NOMO-1 treated with DMSO at 0.1 percent for 48 hours (cell line): ENCODE measurements at regions not wholly inside any gene's neighbourhood (a gene's known extent, or its start where the extent isn't known, plus 50 kb on each side); places are given as distances from the start of the nearest gene placed in this dataset.

Source experiments
- DNase-seq: peaks from one replicate; lab custom pipeline; 2025; ENCODE audit not compliant: unreplicated experiment; lab: John Stamatoyannopoulos, UW

DNA sequence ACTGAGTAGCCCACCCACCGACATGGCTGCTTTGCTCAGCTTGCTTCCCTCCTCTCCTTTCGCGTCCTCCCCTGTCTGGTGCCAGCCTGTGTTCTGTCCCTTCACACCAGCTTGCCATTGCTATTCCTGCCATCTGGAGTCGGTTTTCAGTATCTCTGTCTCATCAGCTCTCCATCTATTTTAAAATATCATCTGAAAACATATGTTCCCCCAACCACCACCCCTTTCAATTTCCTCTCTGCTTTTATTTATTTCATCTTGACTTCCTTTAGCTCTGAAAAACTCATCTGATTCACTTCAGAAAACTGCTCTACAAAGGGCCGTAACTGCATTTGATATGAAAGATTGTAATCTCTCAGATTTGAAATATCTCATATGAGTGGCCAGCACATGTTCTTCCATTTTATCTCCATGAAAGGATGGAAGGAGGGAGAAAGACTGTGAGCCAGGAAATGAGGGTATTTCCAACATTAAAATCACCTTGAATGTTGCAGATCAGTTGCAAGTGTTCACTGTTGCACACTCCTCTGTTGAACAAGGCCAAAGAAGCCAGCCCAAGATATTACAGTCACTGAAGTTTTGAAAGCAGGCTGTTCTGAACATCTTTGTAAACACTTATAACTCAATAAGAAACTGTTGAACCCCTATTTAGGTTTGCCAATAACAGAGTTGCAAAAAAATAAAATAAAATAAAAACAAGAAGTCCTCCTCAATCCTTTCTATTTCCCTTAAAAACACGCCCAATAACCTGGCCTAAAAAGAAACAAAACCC, 202.4 kb upstream of the NEBL start:
- DNase-seq: no peak

DNA sequence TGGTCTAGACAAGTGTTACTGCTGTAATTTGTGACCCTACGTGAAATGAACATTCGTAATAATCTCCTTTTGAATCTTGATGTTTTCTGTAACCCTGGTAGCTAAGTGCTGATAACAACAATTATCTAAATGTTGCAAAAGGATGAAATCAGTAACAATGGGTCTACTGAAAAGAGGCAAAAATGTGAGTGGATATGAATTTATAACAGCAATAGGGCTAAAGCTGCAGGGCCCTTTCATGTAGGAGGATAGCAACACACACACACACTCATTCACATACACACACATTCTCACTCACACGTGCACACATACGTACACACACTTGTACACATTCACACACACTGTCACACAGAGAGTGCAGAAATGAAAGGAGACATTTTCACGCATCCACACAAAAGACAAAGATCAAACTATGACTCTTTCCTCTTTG, 200.8 kb upstream of the NEBL start:
- DNase-seq: no peak

DNA sequence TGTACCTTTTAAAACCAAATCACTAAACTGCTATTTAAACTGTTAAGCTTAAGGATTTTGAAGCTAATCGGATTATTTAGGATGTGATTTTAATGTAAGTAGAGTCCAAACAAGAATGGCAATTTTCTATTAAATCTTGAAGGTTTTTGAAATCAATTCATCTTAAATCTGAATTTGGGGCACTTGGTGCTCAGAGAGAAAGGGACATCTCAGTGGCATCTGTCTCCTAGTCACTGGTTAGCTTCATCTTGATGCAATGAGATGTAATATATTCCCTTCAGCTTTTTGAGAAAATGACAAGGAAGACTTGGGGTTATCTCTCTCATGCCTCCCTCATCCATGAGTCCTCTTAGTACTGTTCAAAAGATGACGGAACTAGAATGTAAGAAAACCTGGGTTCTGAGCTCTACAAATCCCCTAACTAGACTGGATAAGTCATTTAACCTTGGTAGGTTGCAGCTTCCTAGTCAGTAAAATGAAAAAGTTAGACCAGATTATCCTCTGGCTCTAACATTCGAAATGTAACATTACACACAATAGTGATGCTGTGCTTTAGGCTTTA, 198.5 kb upstream of the NEBL start:
- DNase-seq: no peak

DNA sequence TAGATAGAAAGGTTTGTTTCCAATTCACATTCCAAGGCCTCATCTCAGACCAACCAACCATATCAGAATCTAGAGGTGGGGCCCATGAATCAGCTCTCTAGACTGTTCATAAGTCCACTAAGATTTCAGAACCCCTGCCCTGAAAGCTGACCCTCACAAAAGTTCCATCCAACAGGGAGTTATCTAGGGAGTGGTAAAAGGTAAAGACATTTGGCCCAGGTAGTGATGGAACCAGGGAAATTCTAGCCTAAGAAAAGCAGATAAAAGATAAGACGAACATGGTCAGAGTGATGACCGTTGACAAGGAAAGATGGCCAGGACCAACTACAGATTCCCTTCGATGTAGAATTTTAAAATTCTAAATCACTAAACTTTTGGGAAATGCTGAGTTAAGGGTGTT, 198.0 kb upstream of the NEBL start:
- no peak for DNase-seq

DNA sequence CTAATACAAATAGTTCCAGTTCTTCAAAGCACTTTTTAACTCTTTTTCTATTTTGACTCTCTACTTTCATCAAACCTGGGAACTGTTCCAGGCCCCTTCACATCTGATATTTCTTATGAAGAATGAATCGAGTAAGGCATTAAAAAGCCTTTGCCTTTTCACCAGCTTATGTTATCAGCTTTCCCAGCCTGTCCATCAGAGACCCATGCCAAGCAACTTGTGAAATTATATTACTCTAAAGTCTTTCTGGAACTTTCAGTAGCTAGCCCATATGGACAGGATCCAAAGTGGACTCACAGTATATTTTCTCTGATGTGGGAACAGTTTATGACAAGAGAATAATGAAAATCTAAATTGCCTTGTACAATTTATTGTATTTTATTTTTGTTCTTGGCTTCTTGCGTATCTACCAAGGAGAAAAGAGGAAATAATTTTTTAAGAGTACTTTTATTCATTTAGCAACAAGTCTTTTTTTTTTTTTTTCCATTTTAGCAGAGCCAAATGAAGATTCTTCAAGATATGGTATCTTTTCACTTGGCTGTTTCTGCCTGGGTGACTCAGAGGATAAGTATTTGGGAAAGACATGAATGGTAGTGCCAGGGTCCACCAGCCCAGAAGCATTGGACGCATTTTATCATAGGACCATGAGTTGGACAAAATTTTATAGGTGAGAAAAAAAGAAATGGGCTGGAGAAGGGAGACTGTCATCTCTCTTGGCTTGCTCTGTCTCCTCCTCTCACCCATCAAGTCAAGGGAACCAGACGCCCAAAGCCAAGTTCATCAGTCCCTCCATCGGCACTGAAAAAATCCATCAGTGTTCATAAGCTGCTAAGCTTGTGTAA, 195.8 kb upstream of the NEBL start:
- no peak for DNase-seq

DNA sequence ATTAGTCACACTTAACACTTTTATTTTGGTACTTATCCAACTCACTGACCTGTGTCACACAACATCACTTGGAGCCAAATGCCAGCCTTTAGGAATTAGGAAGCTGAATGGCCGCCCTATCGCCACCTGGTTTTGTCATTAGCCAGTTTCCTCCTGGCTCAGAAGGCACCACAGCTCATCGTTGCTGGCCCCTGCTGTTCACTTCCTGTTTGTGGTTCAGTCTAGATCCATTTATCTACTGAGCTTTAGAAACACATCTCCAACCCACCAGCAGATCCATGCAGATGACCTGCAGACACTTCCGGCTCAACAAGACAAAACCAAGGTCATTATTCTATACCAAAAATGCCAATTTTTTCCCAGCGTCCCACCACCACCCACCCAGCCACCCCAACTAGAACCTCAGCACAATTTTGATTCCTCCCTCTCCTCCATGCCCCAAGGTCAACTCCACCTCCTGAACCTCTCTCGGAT, 193.5 kb upstream of the NEBL start:
- peak; percentile 35 for DNase-seq

DNA sequence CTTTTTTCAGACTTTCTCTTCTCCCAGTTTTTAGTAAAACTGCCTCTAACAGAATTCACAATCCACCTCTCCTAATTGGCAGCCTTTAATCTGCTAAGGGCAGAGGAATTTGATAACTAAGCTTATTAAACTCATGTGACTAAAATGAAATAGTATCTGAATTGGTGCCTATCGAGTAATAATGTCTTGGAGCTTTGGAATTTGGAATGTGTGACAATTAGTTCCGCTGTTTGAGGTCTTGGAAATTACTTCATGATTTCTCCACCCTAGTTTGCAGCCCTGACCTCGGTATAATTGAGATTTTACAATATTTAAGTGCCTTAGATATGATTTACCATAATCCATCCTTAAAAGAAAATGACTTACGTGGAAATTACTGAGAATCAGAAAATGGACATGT, 190.4 kb upstream of the NEBL start:
- no peak for DNase-seq

DNA sequence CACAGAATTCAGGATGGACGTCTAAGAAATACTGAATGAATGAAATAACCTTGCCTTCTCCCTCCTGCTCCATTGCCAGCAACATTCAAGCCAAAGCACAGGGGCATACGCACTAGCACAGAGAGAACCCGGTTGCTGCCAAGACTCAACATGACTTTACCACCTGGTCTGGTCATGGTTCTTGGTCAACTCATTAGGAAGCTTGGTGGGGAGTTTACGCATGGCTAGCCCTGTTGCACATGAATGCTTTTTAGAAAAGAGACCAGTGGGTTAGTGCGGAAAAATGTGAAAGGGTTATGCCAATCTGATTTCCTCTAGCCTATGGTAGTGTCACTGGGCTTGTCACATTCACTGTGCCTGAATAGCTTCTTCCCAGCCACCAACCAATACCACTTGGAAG, 187.6 kb upstream of the NEBL start:
- DNase-seq: no peak

DNA sequence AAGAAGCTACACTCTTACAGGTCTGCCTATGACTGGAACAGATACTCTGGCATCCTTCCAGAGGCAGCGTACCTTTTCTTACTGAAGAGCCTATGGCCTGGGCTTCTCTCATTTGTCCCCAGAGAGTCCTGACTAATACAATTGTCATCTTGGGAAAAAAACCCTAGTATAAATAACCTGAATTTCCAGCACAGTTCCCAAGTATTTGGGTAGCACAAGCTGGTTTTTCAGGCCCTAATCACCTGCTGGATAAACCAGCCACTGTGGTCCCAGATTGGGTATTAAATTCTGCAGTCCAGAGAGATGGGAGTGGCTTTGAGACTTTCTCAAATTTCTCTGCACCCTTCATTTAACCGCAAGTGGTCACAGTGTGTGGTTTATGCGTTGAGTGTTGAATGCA, 186.8 kb upstream of the NEBL start:
- DNase-seq: no peak

DNA sequence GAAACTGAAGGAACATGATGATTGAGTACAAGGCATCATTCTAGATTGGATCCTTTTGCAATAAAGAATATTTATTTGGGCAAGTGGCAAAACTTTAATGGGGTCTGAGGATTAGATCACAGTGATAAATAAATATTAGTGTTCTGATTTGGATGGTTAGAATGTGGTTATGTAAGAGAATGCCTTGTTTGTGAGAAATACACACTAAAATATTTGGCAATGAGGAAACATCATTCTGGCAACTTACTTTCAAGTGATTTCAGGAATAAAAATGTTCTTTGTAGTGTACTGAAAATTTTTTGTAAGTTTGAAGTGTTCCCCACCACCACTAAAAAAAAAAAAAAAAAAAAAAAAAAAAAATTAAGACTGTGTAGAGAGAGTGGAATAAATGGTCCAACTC, 185.1 kb upstream of the NEBL start:
- no peak for DNase-seq

DNA sequence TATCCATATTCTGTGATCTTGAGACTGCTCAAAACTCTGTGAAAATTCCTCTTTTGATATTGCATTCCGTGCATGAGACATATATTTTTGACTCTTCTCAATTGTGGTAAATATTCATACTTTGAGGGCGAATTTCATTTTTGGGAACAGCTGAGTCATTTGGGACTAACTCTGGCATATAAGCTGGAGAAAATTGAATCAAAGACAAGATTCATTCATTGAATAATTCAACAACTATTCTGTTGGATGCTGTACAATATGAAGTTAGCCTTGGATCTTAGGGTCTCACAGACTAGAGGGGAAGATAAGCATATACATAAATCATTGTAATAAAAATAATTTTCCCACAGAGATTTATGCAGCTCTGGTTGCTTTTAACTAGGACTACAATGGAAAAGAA, 183.2 kb upstream of the NEBL start:
- no peak for DNase-seq

DNA sequence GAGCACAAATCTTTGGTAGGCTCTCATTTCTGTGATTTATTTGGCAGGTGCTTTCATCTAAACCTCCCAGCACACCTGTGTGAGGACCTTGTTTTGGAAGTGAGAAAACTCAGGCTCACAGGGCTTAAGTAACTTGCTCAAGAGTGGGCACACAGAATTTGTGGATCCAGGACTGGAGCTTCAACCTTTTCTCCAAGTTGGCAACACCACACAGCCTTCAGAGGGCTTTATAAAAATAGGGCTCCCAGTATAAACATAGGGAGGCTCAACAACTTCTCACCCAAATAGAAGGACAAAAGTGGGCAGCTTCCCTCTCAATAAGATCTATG, 182.2 kb upstream of the NEBL start:
- no peak for DNase-seq

DNA sequence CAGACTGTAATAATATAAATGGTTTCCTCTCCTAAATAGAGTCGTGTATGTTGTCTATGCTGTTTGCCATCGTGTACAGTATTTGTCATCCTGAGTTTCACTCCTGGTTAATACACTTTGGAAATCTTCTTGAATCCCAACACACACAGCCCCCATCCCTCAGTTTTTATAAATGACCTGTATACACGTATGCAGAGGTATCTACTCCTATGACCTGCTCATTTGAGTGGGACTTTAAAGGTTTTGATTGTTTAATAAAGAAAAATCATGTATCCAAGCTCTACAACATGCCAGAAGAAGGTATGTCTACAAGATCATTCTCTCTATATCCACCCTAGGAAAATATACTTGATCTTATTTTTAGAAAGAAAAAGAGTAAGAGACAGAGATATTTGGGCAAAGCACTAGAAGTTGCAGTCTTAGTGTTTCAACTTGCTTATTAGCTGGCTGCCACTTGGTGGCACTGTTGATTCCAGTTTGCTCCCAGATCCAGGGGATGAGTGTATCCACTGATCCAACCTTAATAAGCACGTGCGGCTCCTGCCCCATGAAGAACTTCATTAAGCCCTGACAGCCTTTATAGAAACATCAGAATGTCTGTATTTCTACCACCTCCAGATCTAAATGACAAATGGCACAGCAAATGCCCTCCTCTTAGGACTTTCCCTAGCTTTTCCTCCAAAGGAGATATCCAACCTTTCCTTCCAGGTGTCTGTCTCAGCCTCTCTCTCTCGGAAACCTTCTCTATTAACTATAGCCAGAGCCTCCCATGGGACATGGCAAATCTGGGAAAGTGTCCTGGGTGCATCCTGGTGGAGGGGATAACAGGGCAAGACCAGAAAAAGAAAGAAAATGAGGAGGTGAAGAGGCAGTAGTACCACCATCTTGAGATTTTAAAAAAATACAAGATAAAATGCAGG, 181.6 kb upstream of the NEBL start:
- DNase-seq: peak; percentile 60

DNA sequence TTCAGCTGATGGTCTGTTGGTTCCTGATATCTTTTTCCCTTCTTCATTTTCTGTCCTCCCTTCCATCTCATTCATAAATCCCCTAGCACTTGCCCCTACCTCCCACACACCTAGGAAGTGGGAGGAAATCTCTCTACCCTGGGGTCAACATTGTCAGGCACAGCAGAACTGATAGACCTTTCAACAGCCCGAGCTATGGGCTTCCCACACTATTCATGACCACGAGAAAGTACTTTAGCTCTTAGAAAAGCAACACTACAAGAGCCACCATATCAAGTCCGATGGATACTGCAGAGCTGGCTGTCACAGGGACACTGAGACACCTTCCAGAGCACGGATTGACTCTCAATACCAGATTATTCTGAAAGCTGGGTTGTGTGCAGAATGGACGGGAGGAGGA, 180.6 kb upstream of the NEBL start:
- DNase-seq: no peak

DNA sequence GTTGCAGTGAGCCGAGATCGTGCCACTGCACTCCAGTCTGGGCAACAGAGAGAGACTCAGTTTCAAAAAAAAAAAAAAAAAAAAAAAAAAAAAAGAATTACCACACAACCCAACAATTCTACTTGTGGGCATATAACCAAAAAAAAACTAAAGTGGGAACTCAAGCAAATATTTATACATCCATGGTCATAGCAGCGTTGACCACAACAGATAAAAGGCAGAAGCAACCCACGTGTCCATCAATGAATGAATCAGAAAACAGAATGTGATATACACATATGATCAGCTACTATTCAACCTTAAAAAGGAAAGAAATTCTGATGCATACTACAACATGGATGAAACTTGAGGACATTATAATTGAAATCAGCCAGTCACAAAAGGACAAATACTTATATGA, 179.3 kb upstream of the NEBL start:
- no peak for DNase-seq

DNA sequence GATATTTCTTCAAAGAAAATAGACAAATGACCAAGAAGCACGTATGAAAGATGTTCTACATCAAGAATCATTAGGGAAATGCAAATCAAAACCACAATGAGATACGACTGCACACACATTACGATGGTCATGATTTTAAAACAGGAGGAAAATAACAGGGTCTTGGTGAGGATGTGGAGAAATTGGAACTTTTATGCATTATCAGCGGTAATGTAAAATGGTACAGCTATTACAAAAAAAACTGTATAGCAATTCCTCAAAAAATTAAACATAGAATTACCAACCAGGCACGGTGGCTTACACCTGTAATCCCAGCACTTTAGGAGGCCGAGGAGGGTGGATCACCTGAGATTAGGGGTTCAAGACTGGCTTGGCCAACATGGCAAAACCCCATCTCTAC, 178.8 kb upstream of the NEBL start:
- no peak for DNase-seq

DNA sequence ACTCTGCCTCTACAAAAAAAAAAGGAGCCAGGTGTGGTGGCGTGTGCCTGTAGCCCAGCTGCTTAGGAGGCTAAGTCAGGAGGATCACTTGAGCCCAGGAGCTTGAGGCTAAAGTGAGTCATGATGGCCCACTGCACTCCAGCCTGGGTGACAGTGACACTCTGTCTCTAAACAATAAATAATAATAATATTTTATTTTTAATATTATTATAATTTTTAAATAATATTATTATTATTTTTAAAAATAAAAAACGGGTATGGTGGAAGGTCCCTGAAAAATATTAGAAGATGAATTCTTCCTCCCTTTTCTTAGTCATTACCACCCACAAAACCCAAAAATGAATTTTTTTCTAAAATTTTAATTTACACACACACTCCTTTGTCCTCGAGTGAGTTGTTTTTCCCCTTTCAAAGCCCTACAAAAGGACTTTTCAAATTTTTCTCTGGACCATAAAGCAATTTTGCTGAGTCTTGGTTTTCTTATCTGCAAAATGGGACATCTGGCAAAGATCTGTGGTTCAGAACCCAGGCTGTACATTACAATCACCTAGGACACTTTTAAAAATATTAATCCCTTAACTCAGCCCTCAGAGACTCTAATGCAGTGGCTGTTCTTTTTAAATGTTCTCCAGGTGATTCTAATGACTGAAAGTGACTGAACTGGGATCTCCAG, 174.0 kb upstream of the NEBL start:
- no peak for DNase-seq

DNA sequence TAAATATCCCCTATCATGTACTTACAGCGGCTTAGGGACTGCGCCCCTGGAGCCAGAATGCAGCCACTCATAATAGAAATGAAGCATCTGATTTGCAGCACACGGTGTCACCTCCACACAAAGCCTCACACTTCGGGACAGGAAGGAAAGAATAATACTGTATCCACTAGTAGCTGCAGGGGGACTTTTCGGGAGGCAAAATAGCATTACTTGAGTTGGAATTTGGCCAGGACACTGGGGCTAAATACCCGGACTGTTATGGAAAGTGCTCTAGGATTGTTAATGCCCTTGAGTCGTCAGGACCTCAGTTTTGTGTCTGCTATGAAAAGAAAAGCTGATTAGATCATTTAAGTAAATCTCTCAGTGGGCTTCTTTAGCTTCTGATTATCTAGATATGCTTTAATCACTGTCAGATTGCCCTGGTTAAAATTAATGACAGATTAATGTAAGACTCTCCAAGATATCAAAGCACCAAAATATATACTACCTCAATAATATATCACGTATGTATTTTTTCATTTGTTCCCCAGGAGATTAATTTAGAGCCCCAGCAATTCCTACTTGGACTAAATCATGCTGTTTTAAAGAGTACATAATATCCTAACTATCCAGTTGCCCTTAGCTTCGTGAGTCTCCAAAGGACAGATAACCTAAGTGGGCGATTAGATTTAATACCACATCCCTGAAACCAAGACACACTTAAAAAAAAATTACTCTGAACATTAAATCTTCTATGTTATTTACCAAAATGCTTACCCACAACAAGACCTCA, 173.0 kb upstream of the NEBL start:
- DNase-seq: no peak

DNA sequence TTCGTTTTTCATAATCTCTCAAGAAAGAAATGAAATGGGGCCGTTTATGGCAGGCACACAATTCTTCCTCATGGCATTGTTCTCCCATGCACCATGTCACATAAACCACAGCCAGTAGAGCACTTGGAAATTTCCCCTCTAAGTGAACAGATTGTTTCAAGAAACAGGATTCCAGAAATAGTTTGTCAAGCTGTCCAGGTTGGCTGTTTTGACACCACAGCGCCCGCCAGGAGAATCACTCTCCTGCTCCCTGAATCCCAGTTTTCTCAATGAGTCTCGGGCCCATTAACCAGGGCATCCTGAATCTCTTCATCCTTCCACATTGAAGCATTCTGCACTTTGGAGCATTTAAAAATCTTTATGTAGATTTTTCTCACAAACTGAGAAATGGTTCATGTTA, 172.2 kb upstream of the NEBL start:
- no peak for DNase-seq
